Esophagus squamous epithelium (tissue), 4 donors: ENCODE measurements at regions not wholly inside any gene's neighbourhood (a gene's known extent, or its start where the extent isn't known, plus 50 kb on each side); places are given as distances from the start of the nearest gene placed in this dataset.

Experiments used
- POLR2A ChIP-seq, 4 donors: fragments of 450-650 bp; IDR thresholded peaks; one replicate each; pipeline ENCODE4 v1.6.1; 2017; ENCODE audit warnings: antibody characterized with exemption in 4 of 4, mild to moderate bottlenecking in 4 of 4, moderate library complexity in 3 of 4
- TF ChIP-seq, protein P1 (sequence below), 6 experiments: fragments of 450-650 bp in 4 of 6; fragments of 200-600 bp in 2 of 6; sonication (generic) in 2 of 6; IDR thresholded peaks; one replicate each; pipeline ENCODE4 v1.5.1; 2016 to 2019; ENCODE audit warnings: antibody characterized with exemption in 6 of 6, mild to moderate bottlenecking in 4 of 6, moderate library complexity in 4 of 6

DNA sequence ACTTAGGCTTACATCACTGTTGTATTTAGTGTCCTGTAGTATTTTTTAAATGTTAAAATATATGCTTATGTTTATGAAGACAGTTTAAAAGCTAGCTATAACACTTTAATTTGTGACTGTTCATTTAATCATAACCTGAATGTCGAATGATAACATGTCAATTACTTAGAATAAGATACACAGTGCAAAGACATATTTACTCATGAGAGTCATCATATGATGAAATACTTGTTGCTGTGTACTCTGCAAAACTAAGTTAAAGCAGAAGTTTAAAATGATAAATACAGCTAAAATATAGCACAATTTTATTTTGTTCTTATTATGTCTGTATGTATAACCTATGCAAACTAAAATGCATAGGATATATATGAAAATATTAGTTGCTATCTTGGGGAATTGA is 497.4 kb downstream of the FSCB start:
- TF ChIP-seq, protein P1, sequence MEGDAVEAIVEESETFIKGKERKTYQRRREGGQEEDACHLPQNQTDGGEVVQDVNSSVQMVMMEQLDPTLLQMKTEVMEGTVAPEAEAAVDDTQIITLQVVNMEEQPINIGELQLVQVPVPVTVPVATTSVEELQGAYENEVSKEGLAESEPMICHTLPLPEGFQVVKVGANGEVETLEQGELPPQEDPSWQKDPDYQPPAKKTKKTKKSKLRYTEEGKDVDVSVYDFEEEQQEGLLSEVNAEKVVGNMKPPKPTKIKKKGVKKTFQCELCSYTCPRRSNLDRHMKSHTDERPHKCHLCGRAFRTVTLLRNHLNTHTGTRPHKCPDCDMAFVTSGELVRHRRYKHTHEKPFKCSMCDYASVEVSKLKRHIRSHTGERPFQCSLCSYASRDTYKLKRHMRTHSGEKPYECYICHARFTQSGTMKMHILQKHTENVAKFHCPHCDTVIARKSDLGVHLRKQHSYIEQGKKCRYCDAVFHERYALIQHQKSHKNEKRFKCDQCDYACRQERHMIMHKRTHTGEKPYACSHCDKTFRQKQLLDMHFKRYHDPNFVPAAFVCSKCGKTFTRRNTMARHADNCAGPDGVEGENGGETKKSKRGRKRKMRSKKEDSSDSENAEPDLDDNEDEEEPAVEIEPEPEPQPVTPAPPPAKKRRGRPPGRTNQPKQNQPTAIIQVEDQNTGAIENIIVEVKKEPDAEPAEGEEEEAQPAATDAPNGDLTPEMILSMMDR (IDR thresholded peaks at IDR 0.05): no peak
- TF ChIP-seq POLR2A (IDR thresholded peaks at IDR 0.05): no peak
